OCI-LY7 (cell line): ENCODE measurements at regions not wholly inside any gene's neighbourhood (a gene's known extent, or its start where the extent isn't known, plus 50 kb on each side); places are given as distances from the start of the nearest gene placed in this dataset.

Experiments
- BruUV-seq: library from RNA; stranded (reverse); fragments of 400-500 nt; replicated peaks from 2 replicates; lab custom pipeline; 2021; lab: Mats Ljungman, UMichigan
- CTCF ChIA-PET: fragments of 300-600 bp; sonication (Branson Sonifier 250); formaldehyde crosslinking; loops from one replicate; lab custom pipeline; 2022; ENCODE audit warnings: antibody characterized with exemption; ENCODE audit not compliant: unreplicated experiment; lab: Charles Lee
- POLR2A ChIA-PET: fragments of 300-600 bp; sonication (Branson Sonifier 250); formaldehyde crosslinking; loops from one replicate; lab custom pipeline; 2022; ENCODE audit warnings: antibody characterized with exemption; lab: Charles Lee
- DNase-seq: peaks from one replicate; pipeline ENCODE4 v3.0.0-alpha.2; 2015; ENCODE audit warnings: low spot score
- H2AFZ ChIP-seq: fragments of 200-600 bp; sonication (generic), shearing (Covaris generic); 2 replicates; pipeline ENCODE4 v1.6.1; 2014; ENCODE audit warnings: mild to moderate bottlenecking, antibody characterized with exemption, low read length, moderate library complexity
- H3K27ac ChIP-seq: fragments of 200-600 bp; sonication (generic); 2 replicates; pipeline ENCODE4 v1.5.1; 2014; ENCODE audit warnings: mixed run types, low read depth, mild to moderate bottlenecking, moderate library complexity, low read length, inconsistent platforms; ENCODE audit not compliant: poor library complexity, severe bottlenecking
- H3K36me3 ChIP-seq: fragments of 200-600 bp; sonication (generic); 2 replicates; pipeline ENCODE4 v1.6.1; 2014; ENCODE audit warnings: mild to moderate bottlenecking, antibody characterized with exemption, low read length, moderate library complexity, mixed read lengths; ENCODE audit not compliant: insufficient read depth
- H3K4me1 ChIP-seq: fragments of 200-600 bp; sonication (generic); 2 replicates; pipeline ENCODE4 v1.5.1; 2014; ENCODE audit warnings: mild to moderate bottlenecking, low read length; ENCODE audit not compliant: insufficient read depth, poor library complexity, severe bottlenecking
- H3K4me2 ChIP-seq: fragments of 200-600 bp; sonication (generic); 2 replicates; pipeline ENCODE4 v1.6.1; 2014; ENCODE audit warnings: mild to moderate bottlenecking, low read length
- H3K4me3 ChIP-seq: fragments of 200-600 bp; sonication (generic); 2 replicates; pipeline ENCODE4 v1.5.1; 2014; ENCODE audit warnings: mild to moderate bottlenecking, low read depth, low read length; ENCODE audit not compliant: poor library complexity, severe bottlenecking
- H3K79me2 ChIP-seq: fragments of 200-600 bp; sonication (generic); 2 replicates; pipeline ENCODE4 v1.6.1; 2016; ENCODE audit warnings: low read depth, mild to moderate bottlenecking, low read length, moderate library complexity, mixed read lengths; ENCODE audit not compliant: insufficient read depth
- H3K9me2 ChIP-seq: fragments of 200-600 bp; sonication (generic); 2 replicates; pipeline ENCODE4 v1.6.1; 2016; ENCODE audit warnings: mild to moderate bottlenecking, low read length, mixed read lengths; ENCODE audit not compliant: insufficient read depth
- H3K9me3 ChIP-seq: fragments of 200-600 bp; sonication (generic); 2 replicates; pipeline ENCODE4 v1.6.1; 2014; ENCODE audit warnings: mild to moderate bottlenecking, mixed run types, low read length, mixed read lengths
- H4K20me1 ChIP-seq: fragments of 200-600 bp; sonication (generic); 2 replicates; pipeline ENCODE4 v1.6.1; 2014; ENCODE audit warnings: mild to moderate bottlenecking, antibody characterized with exemption, low read length, moderate library complexity, mixed read lengths; ENCODE audit not compliant: insufficient read depth
- CTCF ChIP-seq: fragments of 200-600 bp; sonication (generic); conservative IDR thresholded peaks from 2 replicates; pipeline ENCODE4 v1.5.1; 2014; ENCODE audit warnings: mild to moderate bottlenecking, antibody characterized with exemption, low read length, moderate library complexity, mixed read lengths
- EZH2phosphoT487 ChIP-seq: fragments of 200-600 bp; sonication (generic); IDR thresholded peaks from 2 replicates; pipeline ENCODE4 v1.6.1; 2018; ENCODE audit warnings: low read depth, borderline replicate concordance, mild to moderate bottlenecking, mixed run types, antibody characterized with exemption, low read length, moderate library complexity, mixed read lengths
- intact Hi-C: fragments of 100-400 bp; cut with micrococcal nuclease; formaldehyde crosslinking; loops from one replicate; pipeline ENCODE4 v1.10.0; 2022; ENCODE audit not compliant: unreplicated experiment

- Histone ChIP-seq H3K4me1 (no peaks in the 10 kb centered on the region), H3K4me2 (no peak overlapping the region), H3K36me3 (no peaks in the 10 kb centered on the region), H3K27ac (no peak overlapping the region), H3K9me2 (no peaks in the 10 kb centered on the region), H3K79me2 (no peaks in the 10 kb centered on the region), H3K9me3 (no peaks in the 10 kb centered on the region), H4K20me1 (no peaks in the 10 kb centered on the region), H3K4me3 (no peak overlapping the region), H2AFZ (no peak overlapping the region)
- no peak for DNase-seq
- no peak for TF ChIP-seq CTCF
- TF ChIP-seq EZH2phosphoT487 = no peak
- ChIA-PET CTCF (no interaction called here), POLR2A (no interaction called here)
- intact Hi-C loops = no loop called here
- BruUV-seq = no TSS peak
Measured at GRCh38 chrX:104450316-104450715, 115.7 kb upstream of the IL1RAPL2 start.

GRCh38 chrX:104445591-104445990 is 120.4 kb upstream of the IL1RAPL2 start:
- intact Hi-C loops = no loop called here
- ChIA-PET POLR2A (no interaction called here), CTCF (no interaction called here)
- no peaks in the 10 kb centered on the region for H3K9me3 ChIP-seq
- H3K79me2 ChIP-seq = no peaks in the 10 kb centered on the region
- H4K20me1 ChIP-seq = no peaks in the 10 kb centered on the region
- H3K9me2 ChIP-seq = no peaks in the 10 kb centered on the region
- no peak overlapping the region for H3K4me3 ChIP-seq
- H3K4me2 ChIP-seq = no peak overlapping the region
- DNase-seq = no peak
- TF ChIP-seq EZH2phosphoT487 = no peak
- no peak for TF ChIP-seq CTCF
- no peak overlapping the region for H3K27ac ChIP-seq
- H3K36me3 ChIP-seq = no peaks in the 10 kb centered on the region
- H2AFZ ChIP-seq = no peak overlapping the region
- H3K4me1 ChIP-seq = no peaks in the 10 kb centered on the region
- no TSS peak for BruUV-seq

- Histone ChIP-seq H3K27ac (no peak overlapping the region), H4K20me1 (no peaks in the 10 kb centered on the region), H3K9me2 (no peaks in the 10 kb centered on the region), H3K4me1 (no peaks in the 10 kb centered on the region), H3K4me2 (no peak overlapping the region), H3K79me2 (no peaks in the 10 kb centered on the region), H3K36me3 (no peaks in the 10 kb centered on the region), H3K9me3 (no peaks in the 10 kb centered on the region), H3K4me3 (no peak overlapping the region), H2AFZ (no peak overlapping the region)
- POLR2A ChIA-PET = no interaction called here
- BruUV-seq = no TSS peak
- CTCF ChIA-PET = no interaction called here
- DNase-seq = no peak
- intact Hi-C loops = no loop called here
- TF ChIP-seq EZH2phosphoT487 (no peak), CTCF (no peak)
Measured at GRCh38 chrX:104435249-104435648, 130.8 kb upstream of the IL1RAPL2 start.
